ENCODE measurements at regions not wholly inside any gene's neighbourhood (a gene's known extent, or its start where the extent isn't known, plus 50 kb on each side); places are given as distances from the start of the nearest gene placed in this dataset.
"Not testable (repeated sequence)": the region's sequence is repeated elsewhere in the genome, so short reads cannot be mapped to it uniquely, and the experiment has no call there.

DNA sequence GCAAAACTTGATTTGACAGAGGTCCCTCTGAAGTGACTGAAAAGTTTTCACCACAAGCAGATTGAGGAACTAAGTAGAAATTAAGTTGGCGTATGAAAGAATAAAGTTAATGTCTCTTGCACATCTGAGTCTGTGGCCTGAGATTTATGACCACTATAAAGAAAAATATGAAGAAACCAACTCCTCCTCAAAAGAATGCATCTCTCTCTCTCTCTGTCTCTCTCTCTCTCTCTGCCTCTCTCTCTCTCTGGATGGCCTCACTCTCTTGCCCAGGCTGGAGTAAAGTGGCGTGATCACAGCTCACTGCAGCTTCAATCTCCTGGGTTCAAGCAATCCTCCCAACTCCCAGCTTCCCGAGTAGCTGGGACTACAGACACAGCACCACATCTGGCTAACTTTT is 55.2 kb downstream of the RPL22L1 start:
- peak; percentile 31 for DNase-seq

DNA sequence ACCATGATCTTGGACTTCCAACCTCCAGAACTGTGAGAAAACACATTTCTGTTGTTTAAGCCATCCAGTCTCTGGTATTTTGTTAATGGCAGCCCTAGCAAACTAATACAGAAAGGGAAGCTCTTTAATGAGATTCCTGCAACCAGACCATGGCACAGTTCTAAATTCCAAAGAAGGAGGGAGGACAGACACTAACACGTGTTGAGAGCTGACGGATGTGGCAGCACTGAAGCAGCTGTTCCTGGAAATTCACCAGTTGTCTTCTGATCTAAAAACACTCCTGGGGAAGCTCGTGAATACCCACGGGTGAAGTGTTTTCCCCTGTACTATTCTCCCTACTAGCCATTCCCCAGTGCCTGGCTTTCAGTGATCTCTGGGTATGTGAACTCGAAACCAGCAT is 56.7 kb downstream of the RPL22L1 start:
- DNase-seq, result no peak

DNA sequence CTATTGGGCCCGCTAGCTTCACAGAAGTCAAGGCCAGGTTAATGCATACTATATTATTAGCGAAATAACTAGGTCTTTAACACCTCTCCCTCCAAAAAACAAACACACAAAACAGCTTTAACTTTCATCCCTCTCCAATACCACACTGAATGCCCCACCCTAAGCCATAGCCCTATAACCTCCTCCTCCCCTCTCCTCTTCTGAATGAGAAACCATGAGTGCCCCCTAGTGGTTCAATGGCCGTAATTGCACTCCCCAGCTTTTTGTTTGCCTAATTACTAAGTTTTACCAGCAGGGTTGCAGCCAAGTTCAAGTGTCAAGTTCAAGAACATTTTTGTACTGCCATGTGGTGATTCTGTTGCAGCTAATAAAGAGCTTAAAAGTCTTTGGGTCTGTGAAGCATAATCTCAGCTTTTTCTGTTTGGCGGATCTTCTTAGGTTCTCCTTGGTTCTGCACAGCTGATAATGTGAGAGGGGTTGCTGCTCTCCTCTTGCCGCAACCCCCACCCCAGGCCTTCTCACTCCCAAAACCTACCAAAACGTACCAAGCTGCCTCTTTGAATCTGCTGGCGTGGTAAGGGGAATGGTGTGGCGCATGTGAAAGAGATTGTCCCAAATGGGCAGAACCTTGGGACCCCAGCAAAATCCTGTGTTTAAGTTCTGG is 57.9 kb downstream of the RPL22L1 start:
- peak; percentile 70 for DNase-seq

DNA sequence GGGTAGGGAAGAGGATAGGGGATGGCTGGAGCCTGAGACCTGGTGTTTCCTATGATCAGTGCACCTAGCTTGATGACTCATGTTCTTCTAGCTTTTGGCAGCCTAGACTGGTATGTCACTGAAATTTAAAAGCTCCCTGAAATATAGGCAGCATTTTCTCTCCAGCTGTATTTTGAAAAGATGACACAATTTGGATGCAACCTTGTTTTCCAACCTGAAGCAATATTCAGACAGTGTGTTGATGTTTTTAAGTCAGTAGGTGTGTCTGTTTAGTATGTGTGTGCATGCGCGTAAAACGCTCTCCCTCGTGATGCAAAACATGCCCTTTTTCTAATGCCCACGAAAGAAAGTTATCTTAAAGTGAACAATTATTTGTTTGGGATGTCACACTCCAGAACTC is 58.5 kb downstream of the RPL22L1 start:
- DNase-seq, result no peak

DNA sequence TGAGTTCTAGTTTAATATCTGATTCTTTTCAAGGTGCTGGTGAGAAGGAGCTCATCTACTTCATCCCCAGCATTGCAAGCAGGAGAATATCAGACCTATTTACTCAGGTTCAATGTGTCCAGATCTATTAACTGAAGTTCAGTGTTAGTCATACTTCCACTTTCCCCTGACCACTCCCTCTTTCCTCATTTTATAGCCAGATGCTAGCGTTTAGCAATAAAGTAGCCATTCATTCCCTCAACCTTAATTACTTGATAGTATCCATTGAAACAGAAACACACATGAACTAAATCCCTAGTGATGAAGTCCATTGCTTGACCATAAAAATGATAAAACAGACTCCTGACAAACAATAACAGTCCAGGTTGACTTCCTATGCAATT is 60.0 kb downstream of the RPL22L1 start:
- DNase-seq, result no peak

DNA sequence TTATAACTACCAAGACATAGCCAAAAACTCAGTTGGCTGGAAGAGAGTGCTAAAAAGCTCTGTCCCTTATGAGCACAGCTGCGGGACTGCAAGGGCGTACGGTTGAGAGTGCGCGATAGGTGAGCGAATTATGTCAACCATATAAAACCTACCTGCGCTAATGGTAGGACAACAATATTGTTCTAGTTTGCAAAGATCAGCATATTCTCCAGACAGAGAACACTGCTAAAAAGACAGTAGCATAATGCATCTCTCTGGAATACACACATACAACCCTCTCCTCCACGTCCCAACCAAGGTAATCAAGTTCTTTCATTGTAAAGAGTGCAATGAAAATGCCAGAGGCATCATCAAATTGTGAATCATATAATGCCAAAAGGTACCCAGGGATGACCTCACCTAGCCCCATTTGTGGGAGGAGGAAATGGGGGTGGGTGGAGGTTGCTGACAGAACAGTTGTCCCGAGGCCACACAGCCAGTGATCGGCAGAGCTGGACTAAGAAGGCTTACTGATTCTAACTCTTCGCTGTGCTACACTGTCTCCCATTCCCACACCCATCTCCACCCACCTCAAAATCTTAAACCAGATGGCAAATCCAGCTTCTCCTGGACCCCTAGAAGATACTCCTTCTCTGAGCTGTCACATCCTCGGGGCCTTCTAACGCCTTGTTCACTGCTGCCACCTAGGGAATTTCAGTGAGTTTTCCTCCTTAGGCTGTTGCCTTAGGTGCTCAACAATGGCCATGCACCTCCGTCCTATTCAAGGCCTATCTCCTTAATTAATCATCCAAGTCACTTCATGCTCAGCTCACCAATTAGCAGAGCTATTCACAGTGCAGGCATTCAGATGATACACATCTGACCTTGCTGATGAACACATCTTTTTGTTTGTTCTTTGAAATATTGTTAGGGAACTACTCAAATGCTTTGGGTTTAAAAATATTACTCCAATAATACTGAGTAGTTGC is 60.7 kb downstream of the RPL22L1 start:
- DNase-seq, result peak; percentile 39

DNA sequence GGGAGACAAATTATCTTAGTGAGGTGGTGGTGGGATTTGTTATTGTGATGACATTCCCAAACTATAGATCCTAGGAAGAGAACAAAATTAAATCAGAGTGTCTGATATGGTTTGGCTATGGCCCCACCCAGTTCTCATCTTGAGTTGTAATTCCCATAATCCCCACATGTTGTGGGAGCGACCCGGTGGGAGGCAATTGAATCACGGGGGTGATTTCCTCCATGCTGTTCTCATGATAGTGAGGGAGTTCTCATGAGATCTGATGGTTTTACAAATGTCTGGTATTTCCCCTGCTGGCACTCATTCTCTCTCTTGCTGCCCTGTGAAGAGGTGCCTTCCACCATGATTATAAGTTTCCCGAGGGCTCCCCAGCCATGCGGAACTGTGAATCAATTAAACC is 62.0 kb downstream of the RPL22L1 start:
- no peak for DNase-seq

DNA sequence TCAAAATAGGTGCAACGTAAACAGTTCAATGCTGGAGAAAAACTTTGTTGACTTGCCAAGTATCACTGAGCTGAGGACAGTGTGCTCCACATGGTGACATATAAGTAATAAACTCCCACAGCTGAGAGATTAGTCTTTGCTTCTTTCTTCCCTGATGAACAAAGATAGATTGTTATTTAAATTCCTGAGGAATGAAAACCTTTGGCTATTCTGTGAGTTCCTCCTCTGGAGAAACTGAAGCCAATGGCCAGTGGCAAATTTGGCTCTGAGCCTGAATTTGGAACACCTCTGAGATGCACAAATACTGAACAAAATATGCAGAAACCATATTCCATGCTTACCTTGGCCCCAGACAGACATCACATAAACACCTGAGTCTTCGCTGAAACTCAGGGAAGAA is 63.3 kb downstream of the RPL22L1 start:
- no peak for DNase-seq

DNA sequence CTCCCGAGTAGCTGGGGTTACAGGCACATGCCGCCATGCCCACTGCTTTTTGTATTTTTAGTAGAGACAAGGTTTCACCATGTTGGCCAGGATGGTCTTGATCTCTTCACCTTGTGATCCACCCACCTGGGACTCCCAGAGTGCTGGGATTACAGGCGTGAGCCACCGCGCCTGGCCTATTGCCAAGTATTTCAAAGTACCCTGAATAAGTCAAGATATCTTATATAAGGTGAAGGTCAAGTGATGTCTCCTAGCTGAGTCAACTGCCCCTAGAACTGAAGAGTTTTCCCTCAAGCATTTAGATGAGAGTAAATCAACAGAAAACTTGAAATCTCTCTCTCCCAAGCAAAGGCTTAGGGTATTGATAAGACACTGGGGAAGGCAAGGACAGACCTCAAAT is 63.9 kb downstream of the RPL22L1 start:
- no peak for DNase-seq

DNA sequence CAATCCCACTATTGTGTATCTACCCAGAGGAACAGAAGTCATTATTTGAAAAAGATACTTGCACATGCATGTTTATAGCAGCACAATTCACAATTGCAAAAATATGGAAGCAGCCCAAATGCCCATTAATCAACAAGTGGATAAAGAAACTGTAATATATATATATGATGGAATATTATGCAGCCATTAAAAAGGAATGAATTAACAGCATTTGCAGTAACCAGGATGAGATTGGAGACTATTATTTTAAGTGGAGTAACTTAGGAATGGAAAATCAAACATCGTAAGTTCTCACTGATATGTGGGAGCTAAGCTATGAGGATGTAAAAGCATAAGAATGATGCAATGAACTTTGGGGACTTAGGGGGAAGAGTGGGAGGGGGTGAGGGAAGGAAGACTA is 64.7 kb downstream of the RPL22L1 start:
- DNase-seq, result not testable (repeated sequence)

DNA sequence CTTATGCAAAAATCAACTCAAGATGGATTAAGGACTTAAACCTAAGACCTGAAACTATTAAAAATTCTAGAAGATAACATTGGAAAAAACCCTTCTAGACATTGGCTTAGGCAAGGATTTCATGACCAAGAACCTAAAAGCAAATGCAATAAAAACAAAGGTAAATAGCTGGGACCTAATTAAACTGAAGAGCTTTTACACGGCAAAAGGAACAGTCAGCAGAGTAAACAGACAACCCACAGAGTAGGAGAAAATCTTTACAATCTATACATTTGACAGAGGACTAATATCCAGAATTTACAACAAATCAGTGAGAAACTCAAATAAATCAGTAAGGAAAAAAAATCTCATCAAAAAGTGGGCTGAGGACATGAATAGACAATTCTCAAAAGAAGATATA is 65.4 kb downstream of the RPL22L1 start:
- not testable (repeated sequence) for DNase-seq

DNA sequence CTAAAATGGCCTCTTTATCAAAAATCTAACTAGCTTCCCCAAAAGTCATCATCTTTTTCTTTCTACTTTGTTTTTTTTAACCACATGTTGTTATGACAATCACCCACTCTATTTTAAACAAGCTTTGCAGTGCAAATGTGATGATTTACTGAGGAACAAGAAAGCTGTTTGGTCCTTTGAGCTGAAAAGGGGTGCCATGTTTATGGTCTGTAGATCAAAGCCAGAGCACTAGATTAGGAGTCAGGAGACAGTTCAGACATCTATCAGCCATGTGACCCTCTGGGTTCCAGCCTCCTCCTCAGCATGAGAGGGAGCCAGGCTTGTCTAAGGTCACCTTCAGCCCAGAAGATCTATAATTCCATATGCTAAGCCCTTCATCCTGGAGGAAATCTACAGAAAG is 65.9 kb downstream of the RPL22L1 start:
- DNase-seq, result no peak

DNA sequence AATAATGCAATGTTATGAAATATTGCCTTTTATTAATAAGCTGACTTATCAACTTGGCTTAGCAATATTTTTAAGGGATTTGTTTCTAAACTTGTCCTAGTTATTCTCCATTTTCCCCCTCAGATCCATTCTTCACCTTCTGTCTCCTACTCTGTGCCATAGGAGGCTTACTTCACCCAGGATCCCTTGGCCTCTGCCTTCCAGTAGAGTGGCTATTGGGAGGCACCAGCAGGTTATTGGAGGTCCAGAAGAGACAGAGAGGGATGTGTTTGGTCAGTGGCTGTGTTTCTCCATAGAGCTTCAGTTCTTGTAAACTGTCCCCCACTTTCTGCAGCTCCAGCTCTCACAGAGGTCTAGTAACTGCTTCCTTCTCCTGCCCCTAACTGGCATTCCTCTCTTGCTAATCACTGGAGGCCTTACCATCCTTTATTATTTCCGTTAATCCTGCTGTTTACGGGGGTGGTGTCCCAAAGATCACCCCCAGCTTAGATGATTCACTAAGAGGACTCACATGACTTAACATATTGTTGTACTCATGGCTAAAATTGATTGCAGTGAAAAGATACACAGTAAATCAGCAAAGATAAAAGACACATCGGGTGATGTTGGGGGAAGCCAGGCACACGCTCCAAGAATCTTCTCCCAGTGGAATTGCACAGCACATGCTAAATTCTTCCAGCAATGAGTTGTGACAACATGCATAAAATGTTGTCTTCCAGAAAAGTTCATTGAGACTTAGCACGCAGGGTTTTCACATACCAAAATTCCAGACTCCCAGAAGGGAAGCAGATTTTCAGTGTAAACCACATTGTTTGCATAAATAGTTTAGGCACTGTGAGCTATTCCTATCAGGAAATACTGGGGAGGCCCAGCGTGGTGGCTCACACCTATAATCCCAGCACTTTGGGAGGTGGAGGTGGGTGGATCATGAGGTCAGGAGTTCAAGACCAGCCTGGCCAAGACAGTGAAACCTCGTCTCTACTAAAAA is 67.5 kb downstream of the RPL22L1 start:
- no peak for DNase-seq

DNA sequence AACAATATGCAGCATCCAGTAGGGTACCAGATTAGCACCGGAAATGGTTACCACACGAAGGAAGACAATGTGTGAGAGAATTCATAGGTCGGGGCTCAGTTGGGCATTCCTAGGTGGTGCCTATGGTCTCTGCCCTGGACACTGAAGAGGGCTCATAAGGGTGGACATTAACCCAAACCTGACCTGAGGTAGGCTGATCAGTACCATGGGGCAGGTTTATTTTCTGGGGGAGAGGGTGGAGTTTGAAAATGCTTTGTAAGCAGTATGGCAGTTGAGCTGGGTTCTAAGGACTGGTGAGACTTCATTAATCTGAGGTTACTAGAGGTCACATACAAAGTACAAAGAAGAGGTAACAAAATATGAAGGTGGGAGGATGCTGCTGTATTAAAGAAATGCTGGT is 68.4 kb downstream of the RPL22L1 start:
- DNase-seq, result no peak

DNA sequence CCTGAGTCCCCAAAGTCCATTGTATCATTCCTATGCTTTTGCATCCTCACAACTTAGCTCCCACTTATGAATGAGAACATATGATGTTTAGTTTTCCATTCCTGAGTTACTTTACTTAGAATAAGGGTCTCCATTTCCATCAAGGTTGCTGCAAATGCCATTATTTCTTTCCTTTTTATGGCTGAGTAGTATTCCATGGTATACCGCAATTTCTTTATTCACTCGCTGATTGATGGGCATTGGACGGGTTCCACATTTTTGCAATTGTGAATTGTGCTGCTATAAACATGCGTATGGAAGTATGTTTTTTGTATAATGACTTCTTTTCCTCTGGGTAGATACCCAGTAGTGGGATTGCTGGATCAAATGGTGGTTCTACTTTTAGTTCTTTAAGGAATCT is 69.7 kb downstream of the RPL22L1 start:
- not testable (repeated sequence) for DNase-seq

DNA sequence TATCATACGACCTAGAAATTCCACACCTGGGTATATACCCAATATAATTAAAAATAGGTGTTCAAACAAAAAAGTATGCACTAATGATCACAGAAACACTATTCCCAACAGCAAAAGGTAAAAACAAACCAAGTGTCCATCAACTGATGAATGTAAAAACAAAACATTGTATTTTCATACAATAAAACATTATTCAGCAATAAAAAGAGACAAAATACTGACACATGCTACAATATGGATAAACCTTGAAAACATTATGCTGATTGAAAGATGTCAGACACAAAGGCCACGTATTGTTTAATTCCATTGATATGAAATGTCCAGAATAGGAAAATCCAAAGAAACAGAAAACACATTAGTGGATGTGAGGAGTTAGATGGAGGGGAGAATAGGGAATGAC is 71.0 kb downstream of the RPL22L1 start:
- DNase-seq, result no peak

DNA sequence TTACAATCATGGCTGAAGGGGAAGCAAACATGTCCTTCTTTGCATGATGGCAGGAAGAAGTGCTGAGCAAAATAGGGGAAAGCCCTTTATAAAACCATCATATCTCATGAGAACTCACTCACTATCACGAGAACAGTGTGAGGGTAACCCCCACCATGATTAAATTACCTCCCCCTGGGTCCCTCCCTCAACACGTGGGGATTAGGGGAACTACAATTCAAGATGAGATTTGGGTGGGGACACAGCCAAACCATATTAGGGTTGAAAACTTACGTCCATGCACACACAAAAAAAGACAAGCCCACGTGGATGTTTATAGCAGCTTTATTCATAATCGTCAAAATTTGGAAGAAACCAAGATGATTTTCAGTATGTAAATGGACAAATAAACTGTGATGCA is 72.3 kb downstream of the RPL22L1 start:
- DNase-seq, result no peak

DNA sequence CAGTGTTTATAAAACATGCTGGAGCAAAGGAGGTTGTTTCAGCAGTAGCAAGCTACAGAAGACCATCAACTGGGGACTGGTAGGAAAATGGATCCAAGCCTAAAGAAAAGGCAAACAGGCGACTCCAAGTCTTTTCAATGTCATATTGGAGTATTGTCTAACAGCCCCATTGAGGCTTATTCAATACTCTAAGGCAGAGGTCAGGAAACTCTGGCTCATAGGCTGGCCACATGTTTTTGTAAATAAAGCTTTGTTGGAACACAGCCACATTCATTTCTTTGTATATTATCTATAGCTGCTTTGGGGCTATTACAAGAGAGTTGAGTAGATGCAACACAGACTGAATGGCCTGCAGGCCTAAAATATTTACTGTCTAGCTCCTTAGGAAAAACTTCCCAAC is 77.5 kb downstream of the RPL22L1 start:
- no peak for DNase-seq

DNA sequence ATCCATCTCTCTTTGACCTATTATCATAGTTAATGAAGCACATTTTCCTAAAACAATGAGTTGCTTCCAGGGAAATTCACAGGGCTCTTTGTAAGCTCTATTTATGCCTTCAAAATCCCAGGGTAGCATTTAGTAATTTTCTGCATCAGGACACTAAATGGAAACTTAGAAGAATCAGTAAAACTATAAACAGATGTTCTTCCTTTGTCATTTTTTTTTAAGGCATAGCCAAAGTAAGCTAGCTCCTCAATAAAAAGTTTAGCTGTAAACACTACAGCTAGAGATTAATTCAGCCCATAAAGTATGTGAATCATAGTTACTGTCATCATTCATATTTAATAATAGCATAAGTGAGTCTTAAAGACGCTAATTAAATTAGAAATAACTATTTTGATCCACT is 79.3 kb downstream of the RPL22L1 start:
- DNase-seq, result no peak

DNA sequence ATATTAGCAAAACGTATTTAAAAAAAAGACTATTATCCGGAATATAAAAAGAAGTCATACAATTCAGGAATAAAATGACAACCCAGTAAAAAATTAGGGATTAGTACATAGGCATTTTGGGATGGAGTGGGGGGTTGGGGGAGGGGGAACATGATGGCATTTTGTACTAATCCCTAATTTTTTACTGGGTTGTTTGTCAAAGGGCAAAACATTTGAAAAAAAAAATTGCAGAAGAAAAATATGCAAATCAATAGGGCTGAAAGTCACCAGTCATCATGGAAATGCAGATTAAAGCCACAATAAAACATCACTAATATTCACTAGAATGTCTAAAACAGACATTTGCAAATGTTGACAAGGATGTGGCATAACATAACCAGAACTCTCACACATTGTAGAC is 82.5 kb downstream of the RPL22L1 start:
- DNase-seq, result no peak

DNA sequence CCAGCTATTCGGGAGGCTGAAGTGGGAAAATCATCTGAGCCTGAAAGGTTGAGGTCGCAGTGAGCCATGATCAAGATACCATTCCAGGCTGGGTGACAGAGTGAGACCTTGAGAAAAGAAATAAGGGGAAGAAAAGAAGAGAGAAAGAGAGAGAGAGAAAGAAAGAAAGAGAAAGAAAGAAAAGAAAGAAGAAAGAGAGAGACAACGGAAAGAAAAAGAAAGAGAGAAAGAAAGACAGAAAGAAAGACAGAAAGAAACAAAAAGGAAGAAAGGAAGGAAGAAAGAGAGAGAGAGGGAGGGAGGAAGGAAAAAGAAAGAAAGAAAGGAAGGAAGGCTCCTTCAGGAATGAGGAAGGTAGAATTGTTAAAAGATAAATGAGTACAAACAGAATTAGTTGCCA is 84.5 kb downstream of the RPL22L1 start:
- DNase-seq, result no peak

DNA sequence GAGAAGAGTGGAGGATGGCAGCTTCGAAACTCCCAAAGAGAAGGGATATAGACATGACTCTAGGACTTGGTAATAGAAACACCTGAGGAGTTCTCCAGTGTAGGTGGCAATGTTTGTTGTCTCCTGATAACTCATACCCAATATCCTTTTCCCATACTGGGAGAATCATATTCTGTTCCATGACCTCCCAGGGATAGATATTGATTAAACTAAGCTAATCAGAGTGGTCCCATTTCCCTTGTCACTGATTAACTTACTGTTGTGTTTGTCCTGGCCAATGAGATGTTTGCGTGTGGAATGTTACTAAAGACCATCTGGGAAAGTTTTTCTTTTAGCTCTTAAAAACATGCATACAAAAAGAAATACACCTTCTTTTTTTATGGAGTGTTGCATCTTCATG is 85.6 kb downstream of the RPL22L1 start:
- no peak for DNase-seq

DNA sequence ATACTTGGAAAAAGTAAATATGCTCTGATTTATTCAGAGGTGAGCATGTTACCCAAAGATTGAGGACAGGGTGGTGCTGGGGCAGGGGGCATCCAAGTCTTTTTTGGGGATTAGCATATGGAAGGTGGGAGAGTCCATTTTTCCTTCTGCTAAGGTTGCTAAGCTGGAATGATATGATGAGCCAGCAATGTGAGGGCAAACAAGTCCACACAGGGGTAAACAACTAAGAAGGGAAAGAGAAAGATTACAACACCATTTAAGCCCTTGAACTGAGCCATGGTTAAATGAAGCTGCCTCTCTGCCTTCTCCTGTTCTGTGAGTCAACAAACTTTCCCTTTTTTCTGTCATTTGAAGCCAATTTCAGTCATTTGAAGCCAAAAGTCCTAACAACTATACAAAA is 89.0 kb downstream of the RPL22L1 start:
- no peak for DNase-seq

Data from MV-4-11 (cell line).